Body of pancreas (tissue), 4 donors: ENCODE measurements at regions not wholly inside any gene's neighbourhood (a gene's known extent, or its start where the extent isn't known, plus 50 kb on each side); places are given as distances from the start of the nearest gene placed in this dataset.

ENCODE experiments used
- ATAC-seq: fragments of 150-250 bp; one replicate; pipeline ENCODE4 v1.9.1; 2016
- DNase-seq, 4 donors: peaks; one replicate each; pipeline ENCODE4 v3.0.0-alpha.2; 2019
- H3K27ac ChIP-seq, 4 donors: fragments of 200-600 bp; sonication (generic); 1 replicate in 3 of 4; 2 replicates in 1 of 4; pipeline versions ENCODE4 v1.5.1 to v1.6.1; 2016 to 2019; ENCODE audit warnings: mild to moderate bottlenecking in 1 of 4, mixed read lengths in 1 of 4, moderate library complexity in 1 of 4
- H3K27me3 ChIP-seq, 2 donors: fragments of 200-600 bp; sonication (generic); one replicate each; pipeline ENCODE4 v1.6.0; 2016; ENCODE audit warnings: mild to moderate bottlenecking in 1 of 2
- H3K36me3 ChIP-seq, 2 donors: fragments of 200-600 bp; sonication (generic); replicated peaks in 1 of 2; 2 replicates each; pipeline ENCODE4 v1.5.1; 2016; ENCODE audit warnings: low read depth in 2 of 2; ENCODE audit not compliant: insufficient read depth in 1 of 2
- H3K4me1 ChIP-seq: fragments of 200-600 bp; sonication (generic); one replicate; pipeline ENCODE4 v1.6.0; 2016
- H3K4me3 ChIP-seq, 2 donors: fragments of 200-600 bp; sonication (generic); 1 replicate in 1 of 2; 2 replicates in 1 of 2; pipeline ENCODE4 v1.5.1; 2016 to 2019
- H3K9me3 ChIP-seq, 3 donors: fragments of 200-600 bp; sonication (generic); 1 replicate in 2 of 3; 2 replicates in 1 of 3; pipeline ENCODE4 v1.5.1; 2016
- POLR2A ChIP-seq, 3 donors: fragments of 450-650 bp; IDR thresholded peaks; one replicate each; pipeline ENCODE4 v1.6.1; 2016; ENCODE audit warnings: antibody characterized with exemption in 3 of 3, mild to moderate bottlenecking in 2 of 3
- WGBS, 2 donors: methylation state at CpG; one replicate each; pipeline ENCODE4 v1.1.5; 2017; 5-methylcytosine and 5-hydroxymethylcytosine counted together
- intact Hi-C: fragments of 100-400 bp; cut with DNase I; formaldehyde crosslinking; loops from one replicate; pipeline ENCODE4 v1.15.1; 2023
- TF ChIP-seq, protein P1 (sequence below), 7 experiments: fragments of 450-650 bp in 4 of 7; fragments of 200-600 bp in 3 of 7; sonication (generic) in 3 of 7; IDR thresholded peaks; one replicate each; pipeline ENCODE4 v1.5.1; 2016 to 2019; ENCODE audit warnings: antibody characterized with exemption in 7 of 7

GRCh38 chr1:170252851-170253579 lies 107.3 kb downstream of the NTMT2 start:
- Histone ChIP-seq H3K36me3 (no peaks in the 10 kb centered on the region), H3K4me1 (no peaks in the 10 kb centered on the region), H3K9me3 (no peaks in the 10 kb centered on the region), H3K27me3 (no peaks in the 10 kb centered on the region), H3K4me3 (no peak overlapping the region), H3K27ac (no peak overlapping the region)
- DNase-seq (no peak), ATAC-seq (no peak)
- intact Hi-C loops, result no loop called here
- 35 to 47% methylated on average over 3 of the region's 3 CpGs for WGBS, 2 donors
- TF ChIP-seq, protein P1, sequence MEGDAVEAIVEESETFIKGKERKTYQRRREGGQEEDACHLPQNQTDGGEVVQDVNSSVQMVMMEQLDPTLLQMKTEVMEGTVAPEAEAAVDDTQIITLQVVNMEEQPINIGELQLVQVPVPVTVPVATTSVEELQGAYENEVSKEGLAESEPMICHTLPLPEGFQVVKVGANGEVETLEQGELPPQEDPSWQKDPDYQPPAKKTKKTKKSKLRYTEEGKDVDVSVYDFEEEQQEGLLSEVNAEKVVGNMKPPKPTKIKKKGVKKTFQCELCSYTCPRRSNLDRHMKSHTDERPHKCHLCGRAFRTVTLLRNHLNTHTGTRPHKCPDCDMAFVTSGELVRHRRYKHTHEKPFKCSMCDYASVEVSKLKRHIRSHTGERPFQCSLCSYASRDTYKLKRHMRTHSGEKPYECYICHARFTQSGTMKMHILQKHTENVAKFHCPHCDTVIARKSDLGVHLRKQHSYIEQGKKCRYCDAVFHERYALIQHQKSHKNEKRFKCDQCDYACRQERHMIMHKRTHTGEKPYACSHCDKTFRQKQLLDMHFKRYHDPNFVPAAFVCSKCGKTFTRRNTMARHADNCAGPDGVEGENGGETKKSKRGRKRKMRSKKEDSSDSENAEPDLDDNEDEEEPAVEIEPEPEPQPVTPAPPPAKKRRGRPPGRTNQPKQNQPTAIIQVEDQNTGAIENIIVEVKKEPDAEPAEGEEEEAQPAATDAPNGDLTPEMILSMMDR (IDR thresholded peaks at IDR 0.05), result no peak
- TF ChIP-seq POLR2A (IDR thresholded peaks at IDR 0.05), result no peak

GRCh38 chr1:170254371-170254770 lies 108.6 kb downstream of the NTMT2 start:
- no peak for TF ChIP-seq POLR2A (IDR thresholded peaks at IDR 0.05)
- TF ChIP-seq, protein P1 (IDR thresholded peaks at IDR 0.05), result no peak
- WGBS, 2 donors, result 82 to 83% methylated on average over 3 of the region's 3 CpGs
- no peaks in the 10 kb centered on the region for H3K27me3 ChIP-seq
- H3K4me3 ChIP-seq, result no peak overlapping the region
- ATAC-seq (no peak), DNase-seq (no peak)
- no peaks in the 10 kb centered on the region for H3K9me3 ChIP-seq
- H3K4me1 ChIP-seq, result no peaks in the 10 kb centered on the region
- intact Hi-C loops, result no loop called here
- H3K27ac ChIP-seq, result no peak overlapping the region
- no peaks in the 10 kb centered on the region for H3K36me3 ChIP-seq

DNA sequence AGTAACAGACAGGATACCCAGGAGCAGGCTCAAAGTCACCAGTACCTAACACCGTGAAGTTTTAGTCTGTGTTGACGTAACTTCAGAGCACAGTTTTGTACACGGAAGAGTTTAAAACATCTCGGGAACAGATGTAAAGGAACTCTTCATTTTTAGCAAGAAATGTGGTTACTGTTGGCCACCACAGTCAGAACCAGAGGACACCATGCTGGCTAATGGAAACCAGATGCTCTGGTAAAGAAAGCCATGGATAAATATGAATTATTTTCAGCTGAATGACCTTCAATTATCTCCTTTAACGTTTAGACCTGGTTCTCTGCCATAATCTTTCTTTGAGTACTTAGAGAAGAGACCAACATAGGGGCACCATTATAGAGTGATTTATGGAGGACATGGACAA lies 115.9 kb downstream of the NTMT2 start:
- ATAC-seq (no peak), DNase-seq (no peak)
- Histone ChIP-seq H3K27me3 (no peaks in the 10 kb centered on the region), H3K27ac (no peak overlapping the region), H3K4me3 (no peak overlapping the region), H3K9me3 (no peaks in the 10 kb centered on the region), H3K4me1 (no peaks in the 10 kb centered on the region), H3K36me3 (no peaks in the 10 kb centered on the region)
- no peak for TF ChIP-seq POLR2A (IDR thresholded peaks at IDR 0.05)
- TF ChIP-seq, protein P1 (IDR thresholded peaks at IDR 0.05), result no peak
- intact Hi-C loops, result no loop called here
- 29 to 30% methylated on average over 5 of the region's 5 CpGs for WGBS, 2 donors

GRCh38 chr1:170262276-170262939 lies 116.6 kb downstream of the NTMT2 start:
- intact Hi-C loops, result no loop called here
- DNase-seq (no peak), ATAC-seq (no peak)
- no peaks in the 10 kb centered on the region for H3K4me1 ChIP-seq
- H3K4me3 ChIP-seq, result no peak overlapping the region
- no peaks in the 10 kb centered on the region for H3K9me3 ChIP-seq
- WGBS, 2 donors, result 80 to 88% methylated on average over 2 of the region's 2 CpGs
- H3K36me3 ChIP-seq, result no peaks in the 10 kb centered on the region
- H3K27me3 ChIP-seq, result no peaks in the 10 kb centered on the region
- no peak overlapping the region for H3K27ac ChIP-seq
- TF ChIP-seq, protein P1 (IDR thresholded peaks at IDR 0.05), result no peak
- no peak for TF ChIP-seq POLR2A (IDR thresholded peaks at IDR 0.05)
